ENCODE measurements at regions not wholly inside any gene's neighbourhood (a gene's known extent, or its start where the extent isn't known, plus 50 kb on each side); places are given as distances from the start of the nearest gene placed in this dataset.
"Not testable (repeated sequence)": the region's sequence is repeated elsewhere in the genome, so short reads cannot be mapped to it uniquely, and the experiment has no call there.

- not testable (repeated sequence) for DNase-seq
These were observed 285.9 kb downstream of the BCL2L11 start for GRCh38 chr2:111406616-111407015.

- not testable (repeated sequence) for DNase-seq
These were observed 287.0 kb downstream of the BCL2L11 start for GRCh38 chr2:111407632-111408194.

GRCh38 chr2:111410868-111411406 is 290.2 kb downstream of the BCL2L11 start:
- DNase-seq, result not testable (repeated sequence)

GRCh38 chr2:111411867-111412681 is 291.4 kb downstream of the BCL2L11 start:
- DNase-seq, result not testable (repeated sequence)

- DNase-seq, result not testable (repeated sequence)
These were observed 292.3 kb downstream of the BCL2L11 start for GRCh38 chr2:111412841-111413650.

- not testable (repeated sequence) for DNase-seq
These were observed 293.2 kb downstream of the BCL2L11 start for GRCh38 chr2:111413950-111414349.

GRCh38 chr2:111415765-111416743 is 295.3 kb downstream of the BCL2L11 start:
- DNase-seq, result not testable (repeated sequence)

- not testable (repeated sequence) for DNase-seq
These were observed 296.3 kb downstream of the BCL2L11 start for GRCh38 chr2:111417026-111417425.

GRCh38 chr2:111418091-111418875 is 297.6 kb downstream of the BCL2L11 start:
- DNase-seq, result not testable (repeated sequence)

- not testable (repeated sequence) for DNase-seq
These were observed 299.4 kb downstream of the BCL2L11 start for GRCh38 chr2:111420074-111420473.

GRCh38 chr2:111420835-111421234 is 300.1 kb downstream of the BCL2L11 start:
- not testable (repeated sequence) for DNase-seq

GRCh38 chr2:111421949-111422348 is 301.2 kb downstream of the BCL2L11 start:
- not testable (repeated sequence) for DNase-seq

GRCh38 chr2:111422562-111422961 is 301.8 kb downstream of the BCL2L11 start:
- not testable (repeated sequence) for DNase-seq

GRCh38 chr2:111423184-111423583 is 302.5 kb downstream of the BCL2L11 start:
- DNase-seq, result not testable (repeated sequence)

GRCh38 chr2:111424176-111424575 is 303.5 kb downstream of the BCL2L11 start:
- DNase-seq, result not testable (repeated sequence)

GRCh38 chr2:111424851-111425309 is 304.2 kb downstream of the BCL2L11 start:
- DNase-seq, result peak; percentile 42

GRCh38 chr2:111425789-111426201 is 305.1 kb downstream of the BCL2L11 start:
- not testable (repeated sequence) for DNase-seq

GRCh38 chr2:111427346-111427745 is 306.6 kb downstream of the BCL2L11 start:
- DNase-seq, result not testable (repeated sequence)

- not testable (repeated sequence) for DNase-seq
These were observed 308.2 kb downstream of the BCL2L11 start for GRCh38 chr2:111428915-111429314.

GRCh38 chr2:111429353-111429752 is 308.6 kb downstream of the BCL2L11 start:
- DNase-seq, result not testable (repeated sequence)

All from stimulated activated CD4-positive, alpha-beta T cell treated with anti-CD3 and anti-CD28 coated beads, Interleukin-12 subunit alpha, Interleukin-12 subunit beta, amount 100 ng/mL, for 4 hours (primary cell).